ENCODE measurements at regions not wholly inside any gene's neighbourhood (a gene's known extent, or its start where the extent isn't known, plus 50 kb on each side); places are given as distances from the start of the nearest gene placed in this dataset.

- TF ChIP-seq PKNOX1 (IDR thresholded peaks at IDR 0.05) = no peak
- TF ChIP-seq SUZ12 (IDR thresholded peaks at IDR 0.05) = no peak
- TF ChIP-seq HDGF (IDR thresholded peaks at IDR 0.05; ENCODE audit: borderline replicate concordance) = no peak
- no peak for TF ChIP-seq ZNF384 (IDR thresholded peaks at IDR 0.05)
- TF ChIP-seq TARDBP (IDR thresholded peaks at IDR 0.05) = no peak
- no peak for TF ChIP-seq NFRKB (IDR thresholded peaks at IDR 0.05)
- POLR2A ChIA-PET = no interaction called here
- no peak for DNase-seq (ENCODE audit: extremely low spot score)
- CTCF ChIA-PET = no interaction called here
Measured at GRCh38 chr1:29466258-29466657, 229.9 kb downstream of the PTPRU start.

GRCh38 chr1:29465755-29466154 lies 229.4 kb downstream of the PTPRU start:
- ChIA-PET POLR2A (no interaction called here), CTCF (no interaction called here)
- TF ChIP-seq SP1 (IDR thresholded peaks at IDR 0.05) (no peak), ELF4 (IDR thresholded peaks at IDR 0.05) (no peak), LEF1 (IDR thresholded peaks at IDR 0.05; ENCODE audit: borderline replicate concordance) (no peak), NFRKB (IDR thresholded peaks at IDR 0.05) (no peak), FOXK2 (IDR thresholded peaks at IDR 0.05) (no peak), ARNT (IDR thresholded peaks at IDR 0.05) (no peak), L3MBTL2 (conservative IDR thresholded peaks at IDR 0.05) (no peak), FOXM1 (IDR thresholded peaks at IDR 0.05; ENCODE audit: borderline replicate concordance) (no peak), CTBP1 (IDR thresholded peaks at IDR 0.05; ENCODE audit: borderline replicate concordance) (no peak), PKNOX1 (IDR thresholded peaks at IDR 0.05) (no peak), TARDBP (IDR thresholded peaks at IDR 0.05) (no peak), HDGF (IDR thresholded peaks at IDR 0.05; ENCODE audit: borderline replicate concordance) (no peak), ZNF384 (IDR thresholded peaks at IDR 0.05) (no peak), FOXA1 (IDR thresholded peaks at IDR 0.05) (no peak), SUZ12 (IDR thresholded peaks at IDR 0.05) (no peak), BHLHE40 (IDR thresholded peaks at IDR 0.05; ENCODE audit: borderline replicate concordance) (no peak)
- no peak for DNase-seq (ENCODE audit: extremely low spot score)

- ChIA-PET POLR2A (no interaction called here), CTCF (no interaction called here)
- no peak for TF ChIP-seq LEF1 (IDR thresholded peaks at IDR 0.05; ENCODE audit: borderline replicate concordance)
- no peak for TF ChIP-seq FOXM1 (IDR thresholded peaks at IDR 0.05; ENCODE audit: borderline replicate concordance)
- no peak for TF ChIP-seq ARNT (IDR thresholded peaks at IDR 0.05)
- no peak for TF ChIP-seq NFRKB (IDR thresholded peaks at IDR 0.05)
- TF ChIP-seq PKNOX1 (IDR thresholded peaks at IDR 0.05) = no peak
- no peak for TF ChIP-seq ZNF384 (IDR thresholded peaks at IDR 0.05)
- no peak for TF ChIP-seq TARDBP (IDR thresholded peaks at IDR 0.05)
- no peak for TF ChIP-seq FOXA1 (IDR thresholded peaks at IDR 0.05)
- TF ChIP-seq SP1 (IDR thresholded peaks at IDR 0.05) = no peak
- no peak for TF ChIP-seq BHLHE40 (IDR thresholded peaks at IDR 0.05; ENCODE audit: borderline replicate concordance)
- TF ChIP-seq L3MBTL2 (conservative IDR thresholded peaks at IDR 0.05) = no peak
- TF ChIP-seq SUZ12 (IDR thresholded peaks at IDR 0.05) = no peak
- no peak for TF ChIP-seq FOXK2 (IDR thresholded peaks at IDR 0.05)
- TF ChIP-seq CTBP1 (IDR thresholded peaks at IDR 0.05; ENCODE audit: borderline replicate concordance) = no peak
- no peak for TF ChIP-seq HDGF (IDR thresholded peaks at IDR 0.05; ENCODE audit: borderline replicate concordance)
- no peak for TF ChIP-seq ELF4 (IDR thresholded peaks at IDR 0.05)
- DNase-seq (ENCODE audit: extremely low spot score) = no peak
Measured at GRCh38 chr1:29462096-29462495, 225.8 kb downstream of the PTPRU start.

GRCh38 chr1:29461115-29461739 lies 224.9 kb downstream of the PTPRU start:
- no peak for DNase-seq (ENCODE audit: extremely low spot score)
- no peak for TF ChIP-seq ZNF384 (IDR thresholded peaks at IDR 0.05)
- TF ChIP-seq FOXA1 (IDR thresholded peaks at IDR 0.05) = no peak
- no peak for TF ChIP-seq HDGF (IDR thresholded peaks at IDR 0.05; ENCODE audit: borderline replicate concordance)
- no peak for TF ChIP-seq FOXM1 (IDR thresholded peaks at IDR 0.05; ENCODE audit: borderline replicate concordance)
- TF ChIP-seq L3MBTL2 (conservative IDR thresholded peaks at IDR 0.05) = no peak
- no peak for TF ChIP-seq SP1 (IDR thresholded peaks at IDR 0.05)
- no peak for TF ChIP-seq TARDBP (IDR thresholded peaks at IDR 0.05)
- no peak for TF ChIP-seq CTBP1 (IDR thresholded peaks at IDR 0.05; ENCODE audit: borderline replicate concordance)
- no peak for TF ChIP-seq LEF1 (IDR thresholded peaks at IDR 0.05; ENCODE audit: borderline replicate concordance)
- no peak for TF ChIP-seq ELF4 (IDR thresholded peaks at IDR 0.05)
- no peak for TF ChIP-seq FOXK2 (IDR thresholded peaks at IDR 0.05)
- TF ChIP-seq SUZ12 (IDR thresholded peaks at IDR 0.05) = no peak
- no peak for TF ChIP-seq BHLHE40 (IDR thresholded peaks at IDR 0.05; ENCODE audit: borderline replicate concordance)
- TF ChIP-seq NFRKB (IDR thresholded peaks at IDR 0.05) = no peak
- TF ChIP-seq PKNOX1 (IDR thresholded peaks at IDR 0.05) = no peak
- no peak for TF ChIP-seq ARNT (IDR thresholded peaks at IDR 0.05)
- CTCF ChIA-PET = interaction anchor here (0.7 kb wide), 1 partner anchor 70 kb away, joined by 3 read pairs; no protein-coding TSS in a partner anchor
- POLR2A ChIA-PET = no interaction called here

- ChIA-PET CTCF (interaction anchor here (0.7 kb wide), 1 partner anchor 69 kb away, joined by 3 read pairs; no protein-coding TSS in a partner anchor), POLR2A (no interaction called here)
Measured at GRCh38 chr1:29460694-29461093, 224.4 kb downstream of the PTPRU start.

More at GRCh38 chr1:29460694-29461093, 224.4 kb downstream of the PTPRU start:
- TF ChIP-seq TARDBP (IDR thresholded peaks at IDR 0.05) (no peak), ARNT (IDR thresholded peaks at IDR 0.05) (no peak), LEF1 (IDR thresholded peaks at IDR 0.05; ENCODE audit: borderline replicate concordance) (no peak), ZNF384 (IDR thresholded peaks at IDR 0.05) (no peak), ELF4 (IDR thresholded peaks at IDR 0.05) (no peak), FOXK2 (IDR thresholded peaks at IDR 0.05) (no peak), HDGF (IDR thresholded peaks at IDR 0.05; ENCODE audit: borderline replicate concordance) (no peak), SP1 (IDR thresholded peaks at IDR 0.05) (no peak), FOXM1 (IDR thresholded peaks at IDR 0.05; ENCODE audit: borderline replicate concordance) (no peak), PKNOX1 (IDR thresholded peaks at IDR 0.05) (no peak), L3MBTL2 (conservative IDR thresholded peaks at IDR 0.05) (no peak), CTBP1 (IDR thresholded peaks at IDR 0.05; ENCODE audit: borderline replicate concordance) (no peak), BHLHE40 (IDR thresholded peaks at IDR 0.05; ENCODE audit: borderline replicate concordance) (no peak), FOXA1 (IDR thresholded peaks at IDR 0.05) (no peak), NFRKB (IDR thresholded peaks at IDR 0.05) (no peak), SUZ12 (IDR thresholded peaks at IDR 0.05) (no peak)
- DNase-seq (ENCODE audit: extremely low spot score) = no peak
